GM21723 (cell line): ENCODE measurements at regions not wholly inside any gene's neighbourhood (a gene's known extent, or its start where the extent isn't known, plus 50 kb on each side); places are given as distances from the start of the nearest gene placed in this dataset.
"Not testable (repeated sequence)": the region's sequence is repeated elsewhere in the genome, so short reads cannot be mapped to it uniquely, and the experiment has no call there.

Experiments
- ATAC-seq: cut with Tn5 transposase; IDR thresholded peaks from one replicate; pipeline ENCODE4 v1.9.1; 2021; ENCODE audit warnings: mild to moderate bottlenecking, moderate library complexity; ENCODE audit not compliant: unreplicated experiment

DNA sequence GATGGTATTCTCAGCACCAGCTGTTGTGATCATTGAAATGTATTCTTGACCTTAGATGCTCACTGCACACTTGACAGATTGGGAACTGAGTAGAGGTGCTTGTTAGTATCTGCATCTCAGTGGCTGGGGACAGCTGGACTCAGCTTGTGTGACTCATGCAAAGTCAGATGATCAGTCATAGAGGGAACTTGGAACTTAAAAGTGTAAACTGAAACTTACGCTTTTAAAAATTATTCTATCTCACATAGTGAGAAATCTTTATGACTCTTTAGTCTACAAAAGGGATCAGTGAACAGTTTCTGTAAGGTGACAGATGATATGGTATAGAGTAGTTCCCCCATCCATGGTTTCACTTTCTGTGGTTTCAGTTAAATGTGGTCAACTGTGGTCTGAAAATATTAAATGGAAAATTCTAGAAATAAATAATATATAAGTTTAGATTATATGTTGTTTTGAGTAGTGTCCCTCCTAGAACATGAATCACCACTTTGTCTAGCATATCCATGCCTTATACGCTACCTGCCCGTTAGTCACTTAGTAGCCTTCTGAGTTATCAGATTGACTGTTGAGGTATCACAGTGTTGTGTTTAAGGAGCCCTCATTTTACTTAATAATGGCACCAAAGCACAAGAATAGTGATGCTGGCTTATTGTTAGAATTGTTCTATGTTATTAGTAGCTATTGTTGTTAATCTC is 135.6 kb upstream of the ZNF658 start:
- ATAC-seq, result peak; percentile 100

DNA sequence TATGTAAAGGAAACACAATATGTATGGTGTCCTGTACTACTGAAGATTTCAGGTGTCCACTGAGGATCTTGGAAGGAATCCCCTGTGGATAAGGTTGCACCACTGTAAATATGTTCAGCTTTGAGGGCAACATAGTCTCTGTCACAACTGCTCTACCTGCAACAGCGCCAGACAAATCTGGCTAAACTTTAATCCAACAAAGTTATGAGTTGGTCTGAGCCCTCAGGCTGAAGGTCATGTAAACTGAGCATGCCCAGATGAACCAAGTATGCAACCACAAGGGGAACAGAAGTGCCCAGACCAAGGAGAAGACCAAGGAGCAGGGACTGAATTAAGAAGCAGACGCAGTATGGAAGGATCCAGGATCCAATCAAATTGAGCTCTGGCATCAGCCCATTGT is 135.0 kb upstream of the ZNF658 start:
- ATAC-seq, result not testable (repeated sequence)

DNA sequence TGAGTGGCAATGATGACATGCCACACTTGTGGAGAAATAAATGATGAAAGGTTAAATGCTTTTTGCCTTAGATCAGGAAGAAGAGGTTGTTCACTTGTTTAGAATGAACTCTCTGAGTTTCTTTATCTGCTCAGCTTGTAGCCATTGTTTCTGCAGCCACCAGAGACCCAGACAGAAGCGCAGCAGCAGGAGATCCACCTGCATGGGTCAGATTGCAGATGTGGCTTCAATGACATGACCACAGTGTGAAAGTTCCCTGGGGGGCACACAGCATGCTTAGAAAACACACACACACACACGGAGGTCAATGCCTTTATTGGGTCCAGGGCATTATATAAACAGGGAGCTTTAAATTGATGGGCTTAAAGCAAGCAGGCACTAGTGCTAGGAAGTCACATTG is 129.0 kb upstream of the ZNF658 start:
- not testable (repeated sequence) for ATAC-seq

DNA sequence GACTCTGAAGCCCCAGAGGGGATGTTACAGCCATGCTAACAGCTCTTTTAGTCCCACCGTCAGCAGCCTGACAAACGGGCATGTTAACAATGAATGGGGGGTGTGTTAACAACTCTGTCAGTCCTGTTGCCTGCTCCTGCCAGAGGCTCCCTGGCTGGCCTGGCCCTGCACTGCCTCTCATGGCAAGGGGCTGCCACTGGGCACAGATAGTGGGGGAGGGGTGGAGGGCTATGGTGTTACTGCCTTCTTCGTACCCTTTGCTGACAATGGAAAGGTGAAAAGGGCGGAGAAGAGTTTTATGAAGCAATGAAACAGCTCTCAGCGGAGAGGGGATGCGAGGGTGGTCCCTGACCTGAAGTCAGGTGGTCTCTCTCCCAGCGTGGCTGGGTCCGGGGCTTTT is 125.9 kb upstream of the ZNF658 start:
- not testable (repeated sequence) for ATAC-seq

DNA sequence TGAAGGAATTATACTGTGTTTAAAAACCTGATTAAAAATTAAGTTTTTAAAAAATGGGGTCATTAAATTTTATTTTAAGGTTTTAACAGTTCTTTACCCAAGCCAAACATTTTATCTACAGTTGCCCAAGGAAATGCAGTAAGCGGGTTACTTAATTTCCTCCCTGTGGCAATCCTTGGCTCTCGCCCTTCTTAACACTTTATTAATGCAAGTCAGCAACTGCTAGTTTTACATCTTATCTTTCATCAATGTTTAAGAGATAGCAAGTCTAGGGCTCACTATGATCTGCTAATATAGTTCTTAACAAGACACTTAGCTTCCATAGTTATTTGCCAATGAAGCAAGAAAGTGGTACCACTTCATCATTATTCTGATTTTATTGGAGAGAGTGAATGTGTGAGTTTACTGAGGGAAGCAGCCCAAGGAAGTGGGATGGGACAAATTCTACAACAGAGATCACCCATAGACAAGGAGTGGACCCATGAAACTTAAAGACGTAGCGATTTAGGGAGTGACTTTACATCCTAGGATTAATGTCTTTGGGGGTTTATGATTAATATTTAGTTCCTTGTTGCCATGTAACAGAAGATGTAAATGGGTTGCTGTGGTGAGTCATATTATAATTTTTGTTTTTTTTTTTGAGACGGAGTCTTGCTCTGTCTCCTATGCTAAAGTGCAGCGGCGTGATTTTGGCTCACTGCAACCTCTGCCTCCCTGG is 120.4 kb upstream of the ZNF658 start:
- not testable (repeated sequence) for ATAC-seq

DNA sequence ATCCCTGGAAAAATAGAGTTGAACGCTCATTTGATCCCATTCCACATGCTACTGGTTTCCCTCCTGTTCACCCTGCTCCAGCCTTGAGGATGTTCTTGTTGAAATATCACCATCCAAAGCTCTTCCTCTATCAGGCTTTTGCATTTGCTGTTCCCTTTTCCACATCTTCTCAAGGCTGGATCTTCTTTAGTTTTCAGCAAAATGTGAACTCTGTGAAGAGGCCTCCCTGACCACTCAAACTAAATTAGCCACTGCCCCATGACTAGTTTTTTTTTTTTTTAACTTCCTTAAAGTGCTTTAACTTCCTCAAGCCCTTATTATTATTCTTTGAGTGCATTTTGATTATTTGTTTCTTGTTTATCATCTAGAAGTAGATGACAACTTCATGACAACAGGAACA is 119.3 kb upstream of the ZNF658 start:
- not testable (repeated sequence) for ATAC-seq

DNA sequence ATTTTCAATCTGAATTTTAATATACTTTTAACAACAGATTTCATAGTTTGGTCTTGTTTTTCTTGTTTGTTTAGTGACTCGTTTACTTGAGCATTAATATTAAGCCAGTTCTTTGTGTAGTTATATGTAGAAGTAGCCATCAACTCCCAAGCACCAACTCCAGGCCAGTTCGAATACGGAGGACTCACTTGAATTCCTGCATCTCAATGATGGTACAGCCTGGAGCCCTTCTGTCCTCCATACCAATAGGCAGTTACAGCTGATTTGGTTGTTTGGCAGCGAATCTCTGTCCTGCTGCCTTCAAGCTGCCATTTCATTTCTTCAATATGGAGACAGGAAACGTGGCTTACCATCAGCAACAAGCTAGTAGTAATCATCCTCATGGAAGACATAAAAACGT is 118.5 kb upstream of the ZNF658 start:
- not testable (repeated sequence) for ATAC-seq

DNA sequence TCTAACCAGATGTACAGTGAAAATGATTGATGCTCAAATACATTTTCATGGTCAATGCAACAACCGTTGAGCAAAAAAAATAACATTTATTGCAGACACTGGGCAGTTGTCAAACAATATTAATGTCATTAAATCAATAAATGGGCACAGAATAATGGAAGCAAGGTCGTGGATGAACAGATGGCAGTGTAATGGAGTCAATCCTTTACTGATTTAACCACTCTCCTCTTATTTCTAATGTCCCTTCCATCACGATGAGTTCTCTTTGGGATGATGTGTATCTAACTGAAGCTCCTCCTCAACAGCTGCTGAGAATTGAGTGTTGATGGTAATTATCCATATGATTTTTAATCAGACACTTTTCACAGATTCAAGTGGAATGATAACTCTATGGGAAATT is 114.9 kb upstream of the ZNF658 start:
- ATAC-seq, result not testable (repeated sequence)

DNA sequence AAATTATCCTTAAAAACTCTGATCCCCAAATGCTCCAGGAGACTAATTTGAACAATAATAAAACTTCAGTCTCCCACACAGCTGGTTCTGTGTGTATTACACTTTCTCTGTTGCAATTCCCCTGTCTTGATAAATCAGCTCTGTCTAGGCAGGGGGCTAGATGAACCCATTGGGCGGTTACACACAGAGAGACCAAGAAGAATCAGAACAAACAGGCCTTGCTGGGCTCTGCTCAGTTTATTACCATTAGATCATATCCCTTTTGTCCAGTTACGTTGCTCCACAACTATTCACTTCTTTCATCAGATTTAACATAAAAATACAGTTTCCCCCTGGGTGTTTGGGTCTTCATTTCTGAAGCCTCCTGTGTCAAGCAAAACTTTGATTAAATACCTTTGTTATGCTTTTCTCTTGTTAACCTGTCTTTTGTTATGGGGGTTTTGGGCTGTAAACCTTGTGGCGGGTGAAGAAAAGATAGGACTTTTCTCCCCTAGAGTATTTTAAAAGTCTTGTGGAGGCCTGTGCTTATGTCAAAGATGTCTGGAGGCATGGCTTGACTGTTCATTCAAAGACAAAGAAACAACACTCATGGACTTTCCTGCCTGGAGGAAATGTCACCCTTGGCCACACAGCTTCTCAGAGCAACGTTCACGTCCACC is 109.3 kb upstream of the ZNF658 start:
- ATAC-seq, result not testable (repeated sequence)

DNA sequence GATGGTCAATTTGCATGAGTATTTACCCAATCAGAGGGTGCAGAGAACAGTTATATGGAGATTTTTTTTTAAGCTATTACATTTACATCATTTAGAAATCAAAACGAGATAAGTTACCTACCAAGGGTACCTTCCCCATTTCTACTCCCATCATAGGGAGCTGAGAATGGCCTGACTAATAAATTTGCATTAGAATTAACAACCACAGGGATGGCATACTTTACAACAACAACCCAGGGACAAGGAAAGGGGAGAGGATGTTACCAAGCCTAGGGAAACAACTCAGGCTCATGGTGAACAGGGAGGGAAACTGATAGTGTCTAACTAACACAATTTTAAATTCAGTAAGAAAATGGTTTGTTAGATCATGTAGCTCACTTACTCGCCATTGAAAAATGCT is 105.8 kb upstream of the ZNF658 start:
- ATAC-seq, result not testable (repeated sequence)

DNA sequence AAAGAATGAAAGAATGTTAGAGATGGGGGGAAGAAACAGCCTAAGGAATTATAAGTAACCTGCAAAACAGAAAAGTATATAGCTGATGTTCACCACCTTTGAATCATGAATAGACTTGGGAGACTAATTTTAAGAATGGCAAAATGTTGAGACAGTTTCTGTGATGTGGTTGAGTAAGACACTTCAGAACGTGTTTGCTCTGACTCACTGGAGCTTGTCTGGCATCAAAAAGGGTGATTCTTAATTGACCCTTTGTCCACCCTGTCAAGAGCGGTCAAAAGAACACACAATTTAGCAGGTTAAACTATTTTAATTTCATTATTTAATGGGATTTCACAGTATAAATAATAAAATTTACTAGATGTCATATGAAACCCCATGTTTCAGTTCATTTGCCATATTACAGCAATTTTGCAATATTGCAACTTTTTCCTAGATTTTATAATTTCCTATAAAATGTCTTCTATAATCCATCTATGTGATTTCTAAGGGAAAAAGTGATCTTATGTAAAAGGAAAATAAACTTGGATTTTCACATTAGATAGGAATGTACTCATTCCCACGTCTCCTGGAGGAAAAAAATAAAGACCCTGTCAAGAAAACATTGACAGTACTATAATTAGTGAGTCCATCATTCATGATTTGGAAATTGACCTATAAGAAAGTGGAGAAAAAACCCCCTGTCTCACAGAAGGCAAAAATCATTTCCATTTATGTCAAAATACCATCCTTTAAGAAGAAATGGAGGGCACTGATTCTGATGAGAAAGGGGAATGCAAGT is 104.6 kb upstream of the ZNF658 start:
- ATAC-seq, result not testable (repeated sequence)

DNA sequence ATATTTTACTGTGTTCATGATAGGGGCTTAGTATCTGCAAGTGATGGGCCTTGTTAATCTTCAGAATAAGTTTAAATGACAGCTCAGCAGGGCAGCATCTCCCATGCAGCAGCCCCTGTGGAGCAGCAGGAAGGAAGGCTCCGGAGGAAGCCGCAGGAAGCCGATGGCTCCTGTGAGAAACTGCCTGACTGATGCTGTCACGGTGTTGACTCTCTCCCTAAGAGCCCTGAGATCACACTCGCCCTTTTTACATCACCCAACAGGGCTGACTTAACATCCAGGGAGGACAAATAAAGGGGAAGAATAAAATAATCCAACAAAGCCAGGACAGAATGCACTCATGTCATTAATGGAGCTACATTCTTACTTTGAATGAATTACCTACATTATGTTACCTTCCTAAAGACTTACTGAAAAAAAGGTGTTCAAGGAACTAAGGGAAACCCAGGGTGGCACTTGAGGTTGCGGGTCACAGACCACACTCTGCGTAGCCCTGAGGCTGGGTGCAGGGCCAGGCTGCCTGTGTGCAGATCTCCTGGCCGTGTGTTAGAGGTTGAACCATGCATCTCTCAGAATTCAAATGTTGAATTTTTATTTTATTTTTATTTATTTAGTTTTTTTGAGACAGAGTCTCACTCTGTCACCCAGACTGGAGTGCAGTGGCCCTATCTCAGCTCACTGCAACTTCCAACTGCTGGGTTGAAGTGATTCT is 102.5 kb upstream of the ZNF658 start:
- ATAC-seq, result not testable (repeated sequence)

DNA sequence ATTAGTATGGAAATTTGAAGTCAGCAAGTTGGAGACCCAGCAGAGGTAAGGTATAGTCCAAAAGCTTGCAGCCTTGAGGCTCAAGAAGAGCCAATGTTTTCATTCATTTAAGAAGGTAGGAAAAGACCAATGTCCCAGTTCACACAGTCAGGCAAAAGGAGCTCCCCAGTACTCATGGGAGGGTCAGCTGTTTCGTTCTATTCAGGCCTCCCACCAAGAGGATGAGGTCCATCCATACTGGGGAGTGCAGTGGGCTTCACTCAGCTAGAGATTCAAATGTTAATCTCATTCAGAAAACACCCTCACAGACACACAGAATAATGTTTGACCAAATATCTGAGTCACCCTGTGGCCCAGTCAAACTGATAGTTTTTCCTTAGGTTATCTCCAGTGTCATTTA is 96.9 kb upstream of the ZNF658 start:
- not testable (repeated sequence) for ATAC-seq

DNA sequence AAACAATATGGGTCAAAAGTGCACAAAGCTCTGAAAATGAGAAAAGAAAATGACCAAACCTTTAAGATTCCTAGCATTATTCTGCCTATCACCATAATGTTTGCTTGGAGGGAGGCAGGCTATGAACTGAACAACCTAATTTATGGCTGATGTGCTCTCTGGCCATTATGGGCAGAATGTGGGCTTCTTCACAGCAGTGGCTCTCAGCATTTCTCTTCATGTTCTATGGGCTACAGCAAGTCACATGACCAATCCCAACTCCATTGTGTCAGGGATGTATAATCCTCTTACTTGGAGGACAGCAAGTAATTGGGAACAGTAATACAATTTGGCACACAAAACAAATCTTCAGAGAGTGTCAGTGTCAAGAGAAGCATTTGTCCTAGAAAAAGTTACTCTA is 90.3 kb upstream of the ZNF658 start:
- ATAC-seq, result not testable (repeated sequence)

DNA sequence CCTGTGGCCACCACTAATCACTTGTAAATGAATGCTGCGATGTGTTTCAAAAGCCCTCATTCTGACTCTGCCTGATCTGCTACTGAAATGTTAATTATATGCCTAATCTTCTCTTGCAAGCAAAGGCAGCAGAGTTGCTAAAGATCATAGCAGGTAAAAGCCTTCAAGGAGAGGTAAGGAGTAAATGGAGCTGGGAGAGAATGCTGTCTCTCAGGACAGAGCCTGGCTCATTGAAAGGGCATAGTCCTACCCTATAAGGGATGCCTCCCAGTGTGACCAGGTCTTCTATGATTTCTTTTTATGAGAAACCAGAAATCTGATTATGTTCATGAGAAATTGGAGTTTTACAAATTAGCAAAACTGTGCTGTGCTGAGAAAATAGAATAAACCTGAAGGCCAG is 88.2 kb upstream of the ZNF658 start:
- not testable (repeated sequence) for ATAC-seq

DNA sequence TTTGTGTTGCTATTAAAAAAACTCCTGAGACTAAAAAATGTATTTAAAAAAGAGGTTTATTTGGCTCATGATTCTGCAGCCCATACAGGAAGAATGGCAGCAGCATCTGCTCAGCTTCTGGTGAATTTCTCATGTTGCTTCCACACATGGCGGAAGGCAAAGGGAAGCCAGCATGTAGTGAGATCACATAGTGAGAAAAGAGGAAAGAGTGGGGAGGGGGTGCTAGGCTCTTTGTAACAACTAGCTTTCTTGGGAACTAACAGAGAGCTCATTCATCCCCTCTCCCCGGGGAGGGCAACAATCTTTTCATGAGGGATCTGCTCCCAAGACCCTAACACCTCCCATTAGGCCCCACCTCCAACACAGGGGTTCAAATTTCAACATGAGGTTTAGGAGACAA is 87.6 kb upstream of the ZNF658 start:
- not testable (repeated sequence) for ATAC-seq

DNA sequence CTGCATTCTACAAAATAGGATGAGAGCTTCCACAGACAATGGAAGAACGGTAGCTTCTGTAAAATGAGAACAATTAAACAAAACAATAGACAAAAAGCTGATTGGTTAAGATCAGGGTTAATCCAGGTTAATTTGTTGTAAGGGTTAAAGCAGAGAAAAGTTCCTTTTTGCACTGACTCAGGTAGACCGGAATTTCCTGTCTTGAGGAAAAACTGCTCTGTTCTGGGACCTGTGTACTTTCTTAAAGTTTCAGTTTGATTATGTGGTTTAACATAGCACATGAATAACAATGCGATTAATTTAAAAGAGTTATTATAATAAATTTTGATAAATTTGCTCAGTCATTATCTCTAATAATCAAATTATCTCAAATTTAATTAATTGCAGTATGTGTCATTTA is 86.5 kb upstream of the ZNF658 start:
- ATAC-seq, result not testable (repeated sequence)

DNA sequence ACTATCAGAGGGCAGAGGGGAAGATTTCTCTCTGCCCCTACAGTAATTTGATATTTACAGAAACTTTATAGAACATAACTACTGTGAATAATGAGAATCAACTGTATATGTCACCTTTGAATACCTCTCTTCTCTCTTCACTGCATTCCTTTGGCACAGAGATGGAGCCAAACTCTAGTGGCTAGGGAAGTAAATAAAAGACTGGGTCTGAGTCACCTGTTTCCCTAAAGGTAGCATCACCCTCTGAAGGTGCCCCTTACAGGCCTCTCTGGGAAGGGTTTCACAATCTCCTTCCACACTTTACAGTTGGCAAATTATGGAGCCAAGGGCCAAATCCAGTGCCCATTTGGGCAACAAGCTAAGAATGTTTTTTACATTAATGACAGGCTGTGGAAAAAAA is 81.0 kb upstream of the ZNF658 start:
- not testable (repeated sequence) for ATAC-seq

DNA sequence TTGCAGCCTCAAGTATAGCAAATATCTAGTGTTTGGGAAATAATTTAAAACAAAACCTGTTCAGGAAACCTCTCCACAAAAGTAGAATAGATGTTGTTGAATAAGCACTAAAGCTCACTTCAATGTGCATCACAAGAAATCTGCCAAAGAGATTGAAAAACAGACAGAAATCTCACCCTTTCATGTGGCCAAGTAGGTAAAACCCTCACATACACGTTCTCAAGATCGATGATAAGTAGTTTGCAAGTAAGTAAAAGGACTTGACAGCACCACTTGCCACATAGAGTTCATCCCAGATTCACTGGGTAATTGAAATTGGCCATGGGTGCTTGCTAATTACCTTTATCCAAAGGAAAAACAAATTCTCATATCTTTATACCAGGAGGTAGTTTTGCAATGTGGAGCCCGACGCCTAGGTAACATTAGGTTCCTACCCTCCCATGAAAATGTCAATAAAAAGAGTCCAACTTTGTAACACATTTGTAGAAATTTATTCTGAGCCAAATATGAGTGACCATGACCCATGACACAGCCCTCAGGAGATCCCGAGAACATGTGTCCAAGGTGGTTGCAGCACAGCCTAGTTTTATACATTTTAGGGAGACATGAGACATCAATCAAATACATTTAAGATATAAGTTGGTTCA is 80.4 kb upstream of the ZNF658 start:
- not testable (repeated sequence) for ATAC-seq

DNA sequence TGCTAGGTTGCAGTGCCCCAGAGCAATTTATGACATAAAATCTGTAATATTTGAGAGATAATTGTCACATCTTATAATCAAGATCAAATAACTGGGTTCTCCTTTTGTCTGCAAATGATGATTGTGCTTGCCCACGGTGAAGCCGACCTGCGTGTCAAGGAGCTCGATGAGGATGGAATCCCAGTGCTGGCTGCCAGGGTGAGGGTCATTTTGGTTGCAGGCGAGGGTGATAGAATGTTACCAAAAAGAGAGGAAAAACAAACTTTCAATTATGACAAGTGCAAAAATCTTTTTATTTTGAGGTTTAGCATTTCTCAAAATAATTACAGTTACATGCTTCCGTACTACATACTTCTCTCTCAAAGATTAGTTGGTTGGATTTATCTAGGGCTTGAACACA is 76.4 kb upstream of the ZNF658 start:
- not testable (repeated sequence) for ATAC-seq
